ENCODE measurements at regions not wholly inside any gene's neighbourhood (a gene's known extent, or its start where the extent isn't known, plus 50 kb on each side); places are given as distances from the start of the nearest gene placed in this dataset.

DNA sequence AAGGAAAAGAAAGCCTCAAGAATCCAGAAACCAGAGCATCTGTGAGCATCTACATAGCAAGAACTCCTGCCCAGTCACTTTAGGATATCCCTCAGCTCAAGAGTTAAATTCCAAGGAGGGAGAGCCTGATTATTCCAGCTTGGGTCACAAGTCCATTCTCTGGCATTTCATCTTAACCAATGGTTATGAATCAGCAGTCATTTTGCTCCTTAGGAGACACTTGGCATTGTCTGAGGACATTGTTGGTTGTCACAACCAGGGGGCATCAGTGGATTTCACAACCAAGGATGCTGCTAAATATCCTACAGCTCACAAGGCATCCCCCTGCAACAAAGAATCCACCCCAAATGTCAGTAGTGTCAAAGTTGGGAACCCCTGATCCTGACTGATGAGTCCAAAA, 51.0 kb upstream of the LMCD1 start:
- FAIRE-seq (no peak), DNase-seq (ENCODE audit: insufficient read length, low spot score) (no peak)
- TF ChIP-seq SPI1 (IDR thresholded peaks at IDR 0.05; ENCODE audit: low read depth, low read length) (no peak), TAF1 (IDR thresholded peaks at IDR 0.05; ENCODE audit: low read depth, low read length) (no peak), POLR2A (IDR thresholded peaks at IDR 0.05; ENCODE audit: low read depth, low read length) (no peak), POLR2AphosphoS5 (IDR thresholded peaks at IDR 0.05; ENCODE audit: low read depth, low read length) (no peak), POU2F2 (IDR thresholded peaks at IDR 0.05; ENCODE audit: low read depth, low read length) (no peak), PAX5 (IDR thresholded peaks at IDR 0.05; ENCODE audit: insufficient read depth, low read length, severe bottlenecking) (no peak)

DNA sequence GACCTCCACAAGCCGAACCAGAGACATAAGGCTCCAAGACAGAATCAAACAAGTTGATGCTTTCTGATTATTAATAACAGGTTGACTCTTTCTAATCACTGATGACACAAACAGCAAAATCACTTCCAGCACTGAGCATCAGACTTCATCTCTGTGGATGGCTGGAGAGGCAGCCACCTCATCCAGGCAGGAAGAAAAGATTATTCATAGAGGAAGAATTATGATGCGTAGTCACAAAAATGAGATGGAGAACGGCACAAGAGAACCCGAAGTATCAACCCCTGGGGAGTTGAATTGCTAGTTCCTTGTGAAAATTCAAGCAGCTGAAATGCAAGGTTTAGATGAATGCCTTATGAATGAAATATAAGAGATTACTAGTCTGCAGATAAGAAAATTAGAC, 49.9 kb upstream of the LMCD1 start:
- DNase-seq (ENCODE audit: insufficient read length, low spot score) (no peak), FAIRE-seq (no peak)
- TF ChIP-seq POU2F2 (IDR thresholded peaks at IDR 0.05; ENCODE audit: low read depth, low read length) (no peak), POLR2AphosphoS5 (IDR thresholded peaks at IDR 0.05; ENCODE audit: low read depth, low read length) (no peak), PAX5 (IDR thresholded peaks at IDR 0.05; ENCODE audit: insufficient read depth, low read length, severe bottlenecking) (no peak), SPI1 (IDR thresholded peaks at IDR 0.05; ENCODE audit: low read depth, low read length) (no peak)

All from GM12891 (cell line).